ENCODE measurements at regions not wholly inside any gene's neighbourhood (a gene's known extent, or its start where the extent isn't known, plus 50 kb on each side); places are given as distances from the start of the nearest gene placed in this dataset.

DNA sequence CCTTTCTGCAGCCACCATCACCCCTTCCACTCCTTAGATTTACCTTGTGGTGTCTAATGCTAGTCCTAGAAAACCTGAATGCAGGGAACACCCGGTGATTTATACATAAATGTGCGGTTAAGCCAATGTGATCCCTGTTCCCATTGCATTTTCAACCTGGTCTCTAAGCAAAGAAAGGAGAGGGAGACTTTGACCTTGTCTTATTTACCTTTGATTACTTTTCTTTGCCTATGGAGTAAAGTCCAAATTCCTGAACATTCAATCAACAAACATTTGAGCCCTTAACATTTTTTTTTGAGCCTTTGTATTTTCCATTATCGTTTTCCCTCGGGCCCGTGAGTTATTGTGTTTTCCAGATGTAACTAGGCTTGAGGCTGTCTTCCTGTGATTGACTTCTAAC is 233.9 kb downstream of the ZNF248 start:
- no peak for TF ChIP-seq YY1 (IDR thresholded peaks at IDR 0.05; ENCODE audit: insufficient read depth, insufficient read length)
- no peak for TF ChIP-seq ZNF274 (IDR thresholded peaks at IDR 0.05; ENCODE audit: low read depth, low read length)
- TF ChIP-seq SUZ12 (IDR thresholded peaks at IDR 0.05; ENCODE audit: extremely low read depth, insufficient read depth, insufficient read length), result no peak

All from NT2/D1 (cell line).